HCT116 (cell line): ENCODE measurements at regions not wholly inside any gene's neighbourhood (a gene's known extent, or its start where the extent isn't known, plus 50 kb on each side); places are given as distances from the start of the nearest gene placed in this dataset.
"Not testable (repeated sequence)": the region's sequence is repeated elsewhere in the genome, so short reads cannot be mapped to it uniquely, and the experiment has no call there.

ENCODE experiments used
- ATAC-seq: fragments of 200-7000 bp; cut with Tn5 transposase; 2 replicates; pipeline ENCODE4 v1.9.1; 2020; ENCODE audit warnings: mild to moderate bottlenecking, moderate library complexity
- BruUV-seq: library from RNA; stranded (reverse); fragments of 400-500 nt; replicated peaks from 2 replicates; lab custom pipeline; 2021; lab: Mats Ljungman, UMichigan
- CTCF ChIA-PET: fragments of 300-600 bp; sonication (Branson Sonifier 250); formaldehyde crosslinking; loops from one replicate; lab custom pipeline; 2021; ENCODE audit warnings: antibody characterized with exemption; lab: Charles Lee
- POLR2A ChIA-PET: fragments of 300-600, 350-600 bp; sonication (Branson Sonifier 250); formaldehyde crosslinking; loops from one replicate; lab custom pipeline; 2021; ENCODE audit warnings: antibody characterized with exemption; lab: Charles Lee
- RAD21 ChIA-PET, 2 experiments: fragments of 300-600 bp; sonication (Branson Sonifier 250); formaldehyde crosslinking; loops; one replicate each; lab custom pipeline; 2023; ENCODE audit warnings: low total read pairs in 2 of 2; ENCODE audit not compliant: uncharacterized antibody in 2 of 2, unreplicated experiment in 2 of 2, low non-redundant PET in 1 of 2; lab: Charles Lee
- DNase-seq: peaks from one replicate; pipeline ENCODE4 v3.0.0-alpha.2; 2010; ENCODE audit warnings: low read depth, low spot score
- H2AFZ ChIP-seq: fragments of 200-600 bp; shearing (Covaris generic), sonication (generic); 2 replicates; pipeline ENCODE4 v1.6.1; 2017; ENCODE audit warnings: low read depth, mixed run types, mixed read lengths, antibody characterized with exemption, low read length; ENCODE audit not compliant: poor library complexity, severe bottlenecking
- H3K27ac ChIP-seq: 2 replicates; pipeline ENCODE4 v1.5.1; 2012; ENCODE audit warnings: low read depth, low read length
- H3K27me3 ChIP-seq: fragments of 200-600 bp; sonication (generic); 2 replicates; pipeline ENCODE4 v1.6.1; 2016; ENCODE audit warnings: mixed run types, low read length, mixed read lengths; ENCODE audit not compliant: insufficient read depth
- H3K36me3 ChIP-seq, 2 experiments: fragments of 200-500 bp in 1 of 2; fragments of 200-600 bp in 1 of 2; sonication (Bioruptor generic) in 1 of 2; sonication (generic) in 1 of 2; 2 replicates each; pipeline versions ENCODE4 v1.5.1 to v1.6.1; 2014 to 2016; ENCODE audit warnings: low read length in 2 of 2, inconsistent platforms in 1 of 2, mixed read lengths in 1 of 2, mixed run types in 1 of 2; ENCODE audit not compliant: insufficient read depth in 2 of 2, control insufficient read depth in 1 of 2
- H3K4me1 ChIP-seq, 2 experiments: fragments of 200-600 bp in 1 of 2; sonication (generic) in 1 of 2; 2 replicates each; pipeline versions ENCODE4 v1.5.1 to v1.6.1; 2012 to 2017; ENCODE audit warnings: low read length in 2 of 2, inconsistent platforms in 1 of 2, mild to moderate bottlenecking in 1 of 2, mixed read lengths in 1 of 2, mixed run types in 1 of 2, moderate library complexity in 1 of 2; ENCODE audit not compliant: insufficient read depth in 2 of 2, control insufficient read depth in 1 of 2
- H3K4me2 ChIP-seq: fragments of 200-600 bp; sonication (generic); 2 replicates; pipeline ENCODE4 v1.6.1; 2017; ENCODE audit warnings: mixed run types, low read length, mixed read lengths
- H3K4me3 ChIP-seq, 2 experiments: fragments of 200-600 bp in 1 of 2; sonication (generic) in 1 of 2; replicated peaks in 1 of 2; 2 replicates each; pipeline ENCODE4 v1.5.1; 2011 to 2016; ENCODE audit warnings: low read length in 2 of 2, control low read depth in 1 of 2, low read depth in 1 of 2, mild to moderate bottlenecking in 1 of 2, mixed read lengths in 1 of 2, mixed run types in 1 of 2
- H3K79me2 ChIP-seq: fragments of 200-600 bp; sonication (generic); 2 replicates; pipeline ENCODE4 v1.6.1; 2017; ENCODE audit warnings: mild to moderate bottlenecking, mixed run types, low read length, moderate library complexity, mixed read lengths; ENCODE audit not compliant: insufficient read depth
- H3K9ac ChIP-seq: fragments of 200-600 bp; sonication (generic); 2 replicates; pipeline ENCODE4 v1.6.1; 2016; ENCODE audit warnings: low read length, mixed read lengths
- H3K9me2 ChIP-seq: fragments of 200-600 bp; sonication (generic), shearing (Covaris generic); 2 replicates; pipeline ENCODE4 v1.6.1; 2017; ENCODE audit warnings: mixed run types, mild to moderate bottlenecking, moderate library complexity; ENCODE audit not compliant: insufficient read depth
- H3K9me3 ChIP-seq, 2 experiments: fragments of 200-500 bp in 1 of 2; fragments of 200-600 bp in 1 of 2; sonication (Bioruptor generic) in 1 of 2; sonication (generic) in 1 of 2; 2 replicates each; pipeline ENCODE4 v1.6.1; 2014 to 2017; ENCODE audit warnings: low read length in 2 of 2, mixed read lengths in 2 of 2, inconsistent platforms in 1 of 2, low read depth in 1 of 2, mild to moderate bottlenecking in 1 of 2, mixed run types in 1 of 2, moderate library complexity in 1 of 2; ENCODE audit not compliant: control insufficient read depth in 1 of 2, insufficient read depth in 1 of 2
- H4K20me1 ChIP-seq: fragments of 200-600 bp; sonication (generic), shearing (Covaris generic); 2 replicates; pipeline ENCODE4 v1.6.1; 2017; ENCODE audit warnings: mixed run types, mild to moderate bottlenecking, moderate library complexity; ENCODE audit not compliant: insufficient read depth
- intact Hi-C: fragments of 100-400 bp; cut with micrococcal nuclease; formaldehyde crosslinking; loops from 2 replicates; pipeline ENCODE4 v1.10.0; 2022

DNA sequence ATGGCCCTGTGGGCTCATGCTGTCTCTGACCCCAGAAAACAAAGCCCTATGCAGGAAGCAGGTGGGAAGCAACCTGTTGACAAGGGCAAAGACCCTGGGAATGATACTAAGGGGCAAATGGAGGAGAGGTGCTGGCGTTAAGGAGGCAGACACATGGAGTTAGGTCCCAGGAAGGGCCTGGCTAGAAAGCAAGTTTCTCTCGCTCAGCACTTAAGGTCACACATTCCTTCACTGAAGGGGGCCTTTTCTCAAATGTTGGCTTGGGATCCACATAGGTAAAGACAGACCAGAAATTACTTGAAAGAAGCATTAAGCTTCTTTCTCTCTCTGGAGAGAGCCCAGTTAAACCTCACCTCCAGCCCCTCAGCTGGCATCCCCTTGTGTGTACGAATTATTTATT is 155.7 kb downstream of the ADRA2C start:
- intact Hi-C loops, H3K79me2 ChIP-seq, POLR2A ChIA-PET, H2AFZ ChIP-seq, H3K9me3 ChIP-seq, H3K9me2 ChIP-seq, H3K9ac ChIP-seq, H3K4me1 ChIP-seq, H3K27me3 ChIP-seq, H3K27ac ChIP-seq, BruUV-seq, DNase-seq, RAD21 ChIA-PET, H3K4me2 ChIP-seq, H3K4me3 ChIP-seq, H4K20me1 ChIP-seq, CTCF ChIA-PET, H3K36me3 ChIP-seq, ATAC-seq: not testable (repeated sequence)

GRCh38 chr4:3925841-3926240 is 159.7 kb downstream of the ADRA2C start:
- H3K79me2 ChIP-seq, H4K20me1 ChIP-seq, DNase-seq, H3K36me3 ChIP-seq, H3K9me3 ChIP-seq, RAD21 ChIA-PET, H3K9ac ChIP-seq, ATAC-seq, BruUV-seq, CTCF ChIA-PET, H3K27ac ChIP-seq, H3K4me3 ChIP-seq, H3K4me2 ChIP-seq, H3K4me1 ChIP-seq, H3K9me2 ChIP-seq, POLR2A ChIA-PET, intact Hi-C loops, H2AFZ ChIP-seq, H3K27me3 ChIP-seq: not testable (repeated sequence)

GRCh38 chr4:3926271-3926670 is 160.1 kb downstream of the ADRA2C start:
- POLR2A ChIA-PET, intact Hi-C loops: not testable (repeated sequence)

GRCh38 chr4:3926969-3927755 is 161.0 kb downstream of the ADRA2C start:
- H2AFZ ChIP-seq, RAD21 ChIA-PET, H3K4me2 ChIP-seq, H3K27ac ChIP-seq, BruUV-seq, H3K4me3 ChIP-seq, H3K9me3 ChIP-seq, ATAC-seq, CTCF ChIA-PET, H3K79me2 ChIP-seq, H4K20me1 ChIP-seq, intact Hi-C loops, POLR2A ChIA-PET, H3K27me3 ChIP-seq, H3K4me1 ChIP-seq, H3K9ac ChIP-seq, DNase-seq, H3K36me3 ChIP-seq, H3K9me2 ChIP-seq: not testable (repeated sequence)

More at GRCh38 chr4:3926271-3926670, 160.1 kb downstream of the ADRA2C start:
- H3K4me2 ChIP-seq, H3K9ac ChIP-seq, BruUV-seq, H2AFZ ChIP-seq, ATAC-seq, H3K9me3 ChIP-seq, H3K27ac ChIP-seq, H3K9me2 ChIP-seq, CTCF ChIA-PET, H3K36me3 ChIP-seq, H3K27me3 ChIP-seq, H3K79me2 ChIP-seq, H3K4me3 ChIP-seq, DNase-seq, H4K20me1 ChIP-seq, RAD21 ChIA-PET, H3K4me1 ChIP-seq: not testable (repeated sequence)
